DND-41 (cell line): ENCODE measurements at regions not wholly inside any gene's neighbourhood (a gene's known extent, or its start where the extent isn't known, plus 50 kb on each side); places are given as distances from the start of the nearest gene placed in this dataset.

Experiments used
- ATAC-seq: fragments of 200-7000 bp; cut with Tn5 transposase; 3 replicates; pipeline ENCODE4 v1.9.1; 2021; ENCODE audit warnings: low read depth; ENCODE audit not compliant: insufficient read depth
- DNase-seq: peaks from one replicate; pipeline ENCODE4 v3.0.0-alpha.2; 2020
- H2AFZ ChIP-seq: 2 replicates; pipeline ENCODE4 v1.6.0; 2012; ENCODE audit warnings: low read depth, low read length
- H3K27ac ChIP-seq: 2 replicates; pipeline ENCODE4 v1.5.1; 2012; ENCODE audit warnings: low read length, inconsistent platforms
- H3K27me3 ChIP-seq: fragments of 200-600 bp; sonication (generic); 2 replicates; pipeline ENCODE4 v1.6.0; 2012; ENCODE audit warnings: low read length, mild to moderate bottlenecking, inconsistent platforms; ENCODE audit not compliant: insufficient read depth, poor library complexity
- H3K36me3 ChIP-seq: 2 replicates; pipeline ENCODE4 v1.5.1; 2012; ENCODE audit warnings: low read length, inconsistent platforms; ENCODE audit not compliant: insufficient read depth
- H3K4me1 ChIP-seq: 2 replicates; pipeline ENCODE4 v1.5.1; 2012; ENCODE audit warnings: mild to moderate bottlenecking, low read length; ENCODE audit not compliant: insufficient read depth
- H3K4me2 ChIP-seq: 2 replicates; pipeline ENCODE4 v1.6.0; 2012; ENCODE audit warnings: mild to moderate bottlenecking, moderate library complexity, low read length, inconsistent platforms; ENCODE audit not compliant: insufficient read depth
- H3K4me3 ChIP-seq, 2 experiments: fragments of 200-600 bp in 1 of 2; shearing (Covaris generic) in 1 of 2; 2 replicates each; pipeline ENCODE4 v1.5.1; 2012 to 2016; ENCODE audit warnings: inconsistent platforms in 2 of 2, low read length in 2 of 2, mild to moderate bottlenecking in 2 of 2, low read depth in 1 of 2, moderate library complexity in 1 of 2
- H3K79me2 ChIP-seq: 2 replicates; pipeline ENCODE4 v1.6.0; 2012; ENCODE audit warnings: low read length, inconsistent platforms; ENCODE audit not compliant: insufficient read depth
- H3K9ac ChIP-seq: 2 replicates; pipeline ENCODE4 v1.6.0; 2012; ENCODE audit warnings: low read depth, mild to moderate bottlenecking, inconsistent platforms, low read length, moderate library complexity
- H3K9me3 ChIP-seq: 2 replicates; pipeline ENCODE4 v1.5.1; 2012; ENCODE audit warnings: low read length, moderate library complexity, mild to moderate bottlenecking, inconsistent platforms; ENCODE audit not compliant: insufficient read depth, severe bottlenecking
- H4K20me1 ChIP-seq: 2 replicates; pipeline ENCODE4 v1.6.0; 2012; ENCODE audit warnings: low read length; ENCODE audit not compliant: insufficient read depth
- EZH2 ChIP-seq: IDR thresholded peaks from 3 replicates; pipeline ENCODE4 v1.6.1; 2012; ENCODE audit warnings: borderline replicate concordance, low read depth, mild to moderate bottlenecking, moderate library complexity, low read length, inconsistent platforms; ENCODE audit not compliant: severe bottlenecking
- TF ChIP-seq, protein P1 (sequence below): IDR thresholded peaks from 2 replicates; pipeline ENCODE4 v1.5.1; 2012; ENCODE audit warnings: borderline replicate concordance, low read length, moderate library complexity, mild to moderate bottlenecking; ENCODE audit not compliant: poor library complexity, severe bottlenecking; ENCODE audit errors: extremely low read depth

DNA sequence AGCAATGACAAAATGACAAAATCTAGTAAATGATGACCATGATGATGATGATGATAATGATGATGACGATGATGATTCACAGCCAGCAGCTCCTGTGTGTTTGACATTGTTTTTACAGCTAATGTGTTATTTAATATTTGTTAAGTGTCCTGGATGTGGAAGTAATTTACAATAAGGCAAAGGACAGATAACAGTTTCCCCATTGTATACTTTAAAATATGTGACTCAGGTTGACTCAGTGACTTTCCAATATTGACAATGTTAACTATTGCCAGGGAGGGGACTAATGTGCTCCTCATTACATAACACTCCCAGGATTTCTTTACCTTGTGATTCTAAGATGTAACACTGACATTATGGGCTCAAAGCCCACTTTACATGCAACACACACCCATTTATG lies 602.2 kb downstream of the FBXO15 start:
- Histone ChIP-seq H3K4me2 (no peak overlapping the region), H3K9me3 (no peaks in the 10 kb centered on the region), H3K9ac (no peak overlapping the region), H3K27me3 (no peaks in the 10 kb centered on the region), H3K79me2 (no peaks in the 10 kb centered on the region), H3K4me1 (no peaks in the 10 kb centered on the region), H3K4me3 (no peak overlapping the region), H3K36me3 (no peaks in the 10 kb centered on the region), H3K27ac (no peak overlapping the region), H2AFZ (no peak overlapping the region), H4K20me1 (no peaks in the 10 kb centered on the region)
- ATAC-seq (no peak), DNase-seq (no peak)
- TF ChIP-seq EZH2 = no peak
- TF ChIP-seq, protein P1, sequence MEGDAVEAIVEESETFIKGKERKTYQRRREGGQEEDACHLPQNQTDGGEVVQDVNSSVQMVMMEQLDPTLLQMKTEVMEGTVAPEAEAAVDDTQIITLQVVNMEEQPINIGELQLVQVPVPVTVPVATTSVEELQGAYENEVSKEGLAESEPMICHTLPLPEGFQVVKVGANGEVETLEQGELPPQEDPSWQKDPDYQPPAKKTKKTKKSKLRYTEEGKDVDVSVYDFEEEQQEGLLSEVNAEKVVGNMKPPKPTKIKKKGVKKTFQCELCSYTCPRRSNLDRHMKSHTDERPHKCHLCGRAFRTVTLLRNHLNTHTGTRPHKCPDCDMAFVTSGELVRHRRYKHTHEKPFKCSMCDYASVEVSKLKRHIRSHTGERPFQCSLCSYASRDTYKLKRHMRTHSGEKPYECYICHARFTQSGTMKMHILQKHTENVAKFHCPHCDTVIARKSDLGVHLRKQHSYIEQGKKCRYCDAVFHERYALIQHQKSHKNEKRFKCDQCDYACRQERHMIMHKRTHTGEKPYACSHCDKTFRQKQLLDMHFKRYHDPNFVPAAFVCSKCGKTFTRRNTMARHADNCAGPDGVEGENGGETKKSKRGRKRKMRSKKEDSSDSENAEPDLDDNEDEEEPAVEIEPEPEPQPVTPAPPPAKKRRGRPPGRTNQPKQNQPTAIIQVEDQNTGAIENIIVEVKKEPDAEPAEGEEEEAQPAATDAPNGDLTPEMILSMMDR = no peak

DNA sequence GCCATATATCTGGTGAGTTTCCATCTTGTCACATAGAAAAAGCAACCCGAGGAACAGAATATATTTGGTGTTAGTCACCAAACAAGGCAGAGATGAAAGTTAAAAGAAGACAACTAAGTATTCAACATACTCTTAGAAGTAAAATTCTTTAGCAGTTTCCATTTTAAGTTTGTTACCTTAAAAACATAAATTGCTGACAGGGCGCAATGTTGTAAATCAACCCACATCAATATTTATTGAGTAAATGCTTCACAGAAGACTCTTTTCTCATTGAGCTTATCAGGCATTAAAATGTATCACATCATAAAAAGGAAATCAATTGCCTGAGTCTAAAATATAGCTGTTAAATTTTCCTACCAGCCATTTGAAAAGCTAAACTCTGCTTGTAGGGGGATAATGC lies 603.0 kb downstream of the FBXO15 start:
- ATAC-seq = no peak

DNA sequence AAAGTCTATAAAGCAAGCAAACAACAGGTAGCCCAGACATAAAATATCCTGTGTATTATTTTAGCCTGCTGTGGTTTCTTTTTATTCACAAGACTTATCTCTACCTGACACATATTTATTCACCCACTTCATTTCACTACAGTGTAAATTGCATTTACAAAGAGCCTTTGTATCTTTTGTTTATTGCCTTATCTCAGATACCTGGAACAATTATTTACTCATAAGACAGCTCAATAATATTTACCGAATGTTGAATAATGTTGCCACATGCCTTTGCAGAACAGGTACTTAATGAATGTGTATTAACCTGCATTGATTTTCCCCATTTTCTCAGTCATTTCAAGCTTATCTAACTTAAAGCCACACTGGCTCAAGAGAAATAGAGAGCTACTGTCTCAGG lies 603.6 kb downstream of the FBXO15 start:
- TF ChIP-seq, protein P1 = no peak
- no peak for TF ChIP-seq EZH2
- no peak overlapping the region for H3K4me3 ChIP-seq
- no peak for DNase-seq

More for the DNA sequence above, 603.0 kb downstream of the FBXO15 start:
- H3K9me3 ChIP-seq = no peaks in the 10 kb centered on the region
- H3K79me2 ChIP-seq = no peaks in the 10 kb centered on the region
- H3K4me3 ChIP-seq = no peak overlapping the region
- no peak for DNase-seq
- no peaks in the 10 kb centered on the region for H3K36me3 ChIP-seq
- no peaks in the 10 kb centered on the region for H3K4me1 ChIP-seq
- no peak overlapping the region for H3K27ac ChIP-seq
- H3K4me2 ChIP-seq = no peak overlapping the region
- H3K27me3 ChIP-seq = no peaks in the 10 kb centered on the region
- H4K20me1 ChIP-seq = no peaks in the 10 kb centered on the region
- no peak overlapping the region for H3K9ac ChIP-seq
- no peak for TF ChIP-seq EZH2
- TF ChIP-seq, protein P1 = no peak
- no peak overlapping the region for H2AFZ ChIP-seq

GRCh38 chr18:73535990-73536389 lies 611.6 kb downstream of the FBXO15 start:
- H3K4me1 ChIP-seq = peaks cover 10% of the 10 kb centered on the region; the same call in 1 of the 2 replicates
- H3K27me3 ChIP-seq = no peaks in the 10 kb centered on the region
- H3K4me3 ChIP-seq = no peak overlapping the region
- no peaks in the 10 kb centered on the region for H3K79me2 ChIP-seq
- no peaks in the 10 kb centered on the region for H3K36me3 ChIP-seq
- H3K4me2 ChIP-seq = no peak overlapping the region
- H3K27ac ChIP-seq = no peak overlapping the region
- TF ChIP-seq, protein P1 = no peak
- no peak for TF ChIP-seq EZH2
- DNase-seq (no peak), ATAC-seq (no peak)
- no peaks in the 10 kb centered on the region for H3K9me3 ChIP-seq
- H2AFZ ChIP-seq = no peak overlapping the region
- no peak overlapping the region for H3K9ac ChIP-seq
- H4K20me1 ChIP-seq = no peaks in the 10 kb centered on the region

More for the DNA sequence above, 603.6 kb downstream of the FBXO15 start:
- Histone ChIP-seq H3K4me2 (no peak overlapping the region), H3K4me1 (no peaks in the 10 kb centered on the region), H2AFZ (no peak overlapping the region), H3K27me3 (no peaks in the 10 kb centered on the region), H3K9me3 (no peaks in the 10 kb centered on the region), H3K79me2 (no peaks in the 10 kb centered on the region), H3K9ac (no peak overlapping the region), H4K20me1 (no peaks in the 10 kb centered on the region), H3K27ac (no peak overlapping the region), H3K36me3 (no peaks in the 10 kb centered on the region)
- no peak for ATAC-seq
